Kidney (tissue), 13 donors: ENCODE measurements at regions not wholly inside any gene's neighbourhood (a gene's known extent, or its start where the extent isn't known, plus 50 kb on each side); places are given as distances from the start of the nearest gene placed in this dataset.

Source experiments
- DNase-seq, 5 donors: peaks; one replicate each; pipeline ENCODE4 v3.0.0-alpha.2; 2013 to 2020
- FAIRE-seq: peaks from 2 replicates; lab custom pipeline; 2012; peaks lifted over from hg19 to GRCh38; lab: Jason Lieb, UNC
- H3K27ac ChIP-seq, 2 donors: one replicate each; pipeline ENCODE4 v1.7.0; 2013; ENCODE audit warnings: low read depth in 2 of 2, low read length in 2 of 2, inconsistent platforms in 1 of 2
- H3K27me3 ChIP-seq: one replicate; pipeline ENCODE4 v1.7.1; 2013; ENCODE audit warnings: low read length, inconsistent platforms; ENCODE audit not compliant: control insufficient read depth, insufficient read depth
- H3K36me3 ChIP-seq, 3 donors: one replicate each; pipeline versions ENCODE4 v1.7.0 to v1.7.1; 2013; ENCODE audit warnings: low read length in 3 of 3, control low read depth in 1 of 3, inconsistent platforms in 1 of 3; ENCODE audit not compliant: insufficient read depth in 3 of 3, control insufficient read depth in 2 of 3
- H3K4me1 ChIP-seq, 3 donors: one replicate each; pipeline versions ENCODE4 v1.7.0 to v1.7.1; 2013; ENCODE audit warnings: low read length in 3 of 3, inconsistent platforms in 1 of 3, low read depth in 1 of 3; ENCODE audit not compliant: control insufficient read depth in 2 of 3, insufficient read depth in 2 of 3
- H3K4me3 ChIP-seq, 3 donors: one replicate each; pipeline versions ENCODE4 v1.7.0 to v1.8.1; 2013; ENCODE audit warnings: low read length in 3 of 3, control low read depth in 1 of 3, inconsistent platforms in 1 of 3
- H3K9ac ChIP-seq, 3 donors: one replicate each; pipeline versions ENCODE4 v1.7.0 to v1.7.1; 2013; ENCODE audit warnings: low read length in 3 of 3, control low read depth in 1 of 3, inconsistent platforms in 1 of 3
- H3K9me3 ChIP-seq, 3 donors: one replicate each; pipeline versions ENCODE4 v1.7.0 to v1.7.1; 2013; ENCODE audit warnings: low read length in 3 of 3, control low read depth in 1 of 3, inconsistent platforms in 1 of 3; ENCODE audit not compliant: control insufficient read depth in 2 of 3, insufficient read depth in 1 of 3
- CTCF ChIP-seq: IDR thresholded peaks from 3 replicates; pipeline ENCODE4 v1.5.1; 2012; ENCODE audit warnings: mild to moderate bottlenecking, moderate library complexity, borderline replicate concordance; ENCODE audit not compliant: insufficient read depth; ENCODE audit errors: extremely low read depth
- intact Hi-C: fragments of 100-400 bp; cut with DNase I; formaldehyde crosslinking; loops from one replicate; pipeline ENCODE4 v1.11.1; 2022
- donor health status: control.
- donor health status: control.
- donor health status: control.
- donor health status: control.
- donor health status: control.
- donor health status: DM: yes; HTN: yes; CAD: no.
- donor health status: Normal renal cell carcinoma (clear cell type).

- no peak for TF ChIP-seq CTCF
- DNase-seq (no peak), FAIRE-seq (no peak)
- H3K27me3 ChIP-seq, result no peaks in the 10 kb centered on the region
- no peak overlapping the region for H3K9ac ChIP-seq
- no peak overlapping the region for H3K4me3 ChIP-seq
- no peaks in the 10 kb centered on the region for H3K4me1 ChIP-seq
- H3K36me3 ChIP-seq, result no peaks in the 10 kb centered on the region
- no peak overlapping the region for H3K27ac ChIP-seq
- intact Hi-C loops, result no loop called here
- H3K9me3 ChIP-seq, result peaks cover 0 to 21% (median 10%) of the 10 kb centered on the region in 3 donors
These were observed 315.2 kb upstream of the GLI3 start for GRCh38 chr7:42552227-42552626.

- Histone ChIP-seq H3K4me3 (no peak overlapping the region), H3K4me1 (no peaks in the 10 kb centered on the region), H3K27ac (no peak overlapping the region), H3K9me3 (peaks cover 0 to 18% (median 10%) of the 10 kb centered on the region in 3 donors), H3K9ac (no peak overlapping the region), H3K36me3 (no peaks in the 10 kb centered on the region), H3K27me3 (no peaks in the 10 kb centered on the region)
- intact Hi-C loops, result no loop called here
- TF ChIP-seq CTCF, result no peak
- DNase-seq (no peak), FAIRE-seq (no peak)
These were observed 313.9 kb upstream of the GLI3 start for GRCh38 chr7:42550706-42551470.

DNA sequence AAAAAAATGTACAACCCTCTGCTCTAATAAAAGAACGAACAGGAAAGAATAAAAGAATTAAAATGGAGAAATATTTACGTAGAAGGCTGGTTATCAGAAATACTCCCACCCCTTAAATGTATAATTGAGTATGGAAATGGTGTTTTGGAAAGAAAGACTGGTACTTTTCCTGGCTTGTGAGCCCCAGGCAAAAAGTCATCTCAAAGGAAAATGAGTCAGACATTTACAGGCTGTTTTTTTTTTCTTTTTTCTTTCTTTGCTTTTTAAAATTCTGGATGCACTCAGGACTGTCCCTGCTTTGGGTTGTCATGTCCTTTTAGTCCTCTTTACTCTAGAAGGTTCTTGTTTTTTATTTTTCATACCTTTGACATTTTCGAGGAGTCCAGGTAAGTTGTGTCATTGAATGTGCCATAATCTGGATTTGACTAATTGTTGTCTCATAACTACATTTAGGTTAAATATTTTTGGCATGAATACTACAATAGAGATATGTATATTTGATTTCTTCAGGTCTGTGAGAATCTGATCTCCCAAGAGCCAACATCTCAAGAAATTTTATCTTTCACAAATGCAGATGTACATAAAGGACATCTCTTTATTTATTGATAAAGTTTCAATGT lies 313.0 kb upstream of the GLI3 start:
- Histone ChIP-seq H3K27me3 (no peaks in the 10 kb centered on the region), H3K27ac (no peak overlapping the region), H3K9ac (no peak overlapping the region), H3K4me3 (no peak overlapping the region), H3K9me3 (peaks cover 0 to 12% (median 7%) of the 10 kb centered on the region in 3 donors), H3K36me3 (no peaks in the 10 kb centered on the region), H3K4me1 (no peaks in the 10 kb centered on the region)
- DNase-seq, result no peak
- FAIRE-seq, result no peak
- intact Hi-C loops, result no loop called here
- TF ChIP-seq CTCF, result no peak
